Lower leg skin (tissue), 3 donors: ENCODE measurements at regions not wholly inside any gene's neighbourhood (a gene's known extent, or its start where the extent isn't known, plus 50 kb on each side); places are given as distances from the start of the nearest gene placed in this dataset.

Experiments used
- CTCF ChIP-seq, 3 donors: fragments of 450-650 bp; IDR thresholded peaks; one replicate each; pipeline ENCODE4 v1.5.1; 2016; ENCODE audit warnings: antibody characterized with exemption in 3 of 3, mild to moderate bottlenecking in 3 of 3, moderate library complexity in 2 of 3
- POLR2A ChIP-seq, 2 donors: fragments of 450-650 bp; IDR thresholded peaks; one replicate each; pipeline ENCODE4 v1.6.1; 2016 to 2017; ENCODE audit warnings: antibody characterized with exemption in 2 of 2, mild to moderate bottlenecking in 1 of 2, moderate library complexity in 1 of 2

DNA sequence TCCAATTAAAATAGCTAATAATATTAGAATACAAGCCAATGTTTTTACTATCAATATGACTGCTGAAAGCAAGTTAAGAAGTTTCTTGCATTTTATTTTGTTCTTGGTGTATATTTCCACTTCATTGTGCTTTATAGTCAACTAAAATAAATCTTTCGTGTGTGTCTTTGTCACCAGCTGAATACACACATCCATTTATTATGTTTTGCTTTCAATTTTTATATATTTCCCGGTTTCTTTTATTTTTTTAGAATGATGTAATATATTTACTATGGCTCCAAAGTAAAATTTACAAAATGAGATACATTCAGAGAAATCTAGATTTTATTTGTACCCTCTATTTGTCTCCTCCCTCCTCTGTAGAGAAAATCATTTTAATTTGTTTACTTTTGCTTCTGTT lies 495.9 kb upstream of the PAPPA start:
- TF ChIP-seq CTCF (IDR thresholded peaks at IDR 0.05) (no peak), POLR2A (IDR thresholded peaks at IDR 0.05) (no peak)
